GM21529 (cell line): ENCODE measurements at regions not wholly inside any gene's neighbourhood (a gene's known extent, or its start where the extent isn't known, plus 50 kb on each side); places are given as distances from the start of the nearest gene placed in this dataset.
"Not testable (repeated sequence)": the region's sequence is repeated elsewhere in the genome, so short reads cannot be mapped to it uniquely, and the experiment has no call there.

Experiments used
- ATAC-seq: cut with Tn5 transposase; IDR thresholded peaks from one replicate; pipeline ENCODE4 v1.9.1; 2021; ENCODE audit not compliant: unreplicated experiment

GRCh38 chr6:6474170-6474920 lies 114.2 kb upstream of the LY86 start:
- no peak for ATAC-seq

- no peak for ATAC-seq
These were observed 108.7 kb upstream of the LY86 start for GRCh38 chr6:6479785-6480184.

GRCh38 chr6:6482256-6482655 lies 106.3 kb upstream of the LY86 start:
- no peak for ATAC-seq

GRCh38 chr6:6483168-6483567 lies 105.4 kb upstream of the LY86 start:
- no peak for ATAC-seq

- no peak for ATAC-seq
These were observed 104.8 kb upstream of the LY86 start for GRCh38 chr6:6483733-6484132.

DNA sequence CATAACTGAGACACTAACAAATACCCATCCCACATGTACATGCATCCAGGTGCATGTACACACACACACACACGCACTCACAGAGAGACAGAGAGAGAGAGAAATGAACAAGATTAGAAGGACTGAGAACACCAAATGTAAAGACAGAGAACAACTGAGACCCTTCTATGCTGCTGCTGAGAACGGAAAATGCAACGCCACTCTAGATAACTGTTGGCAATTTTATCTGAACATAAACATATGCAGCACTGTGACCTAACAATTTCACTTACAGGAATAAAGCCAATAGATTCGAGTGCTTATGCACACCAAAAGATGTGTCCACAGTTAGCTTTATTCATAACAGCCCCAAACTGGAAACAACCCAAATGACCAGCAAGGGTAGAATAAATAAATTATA lies 103.8 kb upstream of the LY86 start:
- no peak for ATAC-seq

- ATAC-seq = no peak
These were observed 101.9 kb upstream of the LY86 start for GRCh38 chr6:6486595-6486994.

- no peak for ATAC-seq
These were observed 96.8 kb upstream of the LY86 start for GRCh38 chr6:6491761-6492160.

DNA sequence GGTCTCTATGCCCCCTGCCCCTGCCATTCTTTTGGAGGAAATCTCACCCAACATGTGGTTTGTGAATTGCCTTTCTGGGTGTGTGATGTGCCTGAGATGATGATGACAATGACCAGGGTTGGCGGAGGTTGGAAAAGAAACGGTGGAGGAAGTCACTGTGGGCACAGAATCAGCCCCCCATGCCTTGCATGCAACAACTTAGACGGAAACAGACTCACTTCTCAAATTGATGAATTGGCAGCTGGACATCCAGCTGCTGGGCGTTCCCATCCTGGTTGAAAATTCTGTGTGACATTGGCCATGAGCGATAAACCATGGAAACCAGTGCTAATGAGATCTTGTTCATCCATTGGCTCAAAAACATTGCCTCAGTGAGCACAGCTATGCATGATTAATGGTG lies 95.8 kb upstream of the LY86 start:
- no peak for ATAC-seq

DNA sequence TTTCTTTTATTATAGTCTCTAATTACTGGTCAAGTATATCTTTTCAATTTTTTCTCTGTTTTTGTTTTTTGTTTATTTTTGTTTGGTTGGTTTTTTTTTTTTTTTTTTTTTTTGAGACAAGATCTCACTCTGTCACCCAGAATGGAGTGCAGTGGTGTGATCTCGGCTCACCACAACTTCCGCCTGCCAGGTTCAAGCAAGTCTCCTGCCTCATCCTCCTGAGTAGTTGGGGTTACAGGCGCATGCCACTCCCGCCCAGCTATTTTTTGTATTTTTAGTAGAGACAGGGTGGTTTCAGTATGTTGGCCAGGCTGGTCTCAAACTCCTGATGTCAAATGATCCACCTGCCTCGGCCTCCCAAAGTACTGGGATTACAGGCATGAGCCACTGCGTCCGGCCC lies 94.4 kb upstream of the LY86 start:
- not testable (repeated sequence) for ATAC-seq

- ATAC-seq = peak; percentile 71
These were observed 93.8 kb upstream of the LY86 start for GRCh38 chr6:6494677-6495076.

GRCh38 chr6:6495851-6496250 lies 92.7 kb upstream of the LY86 start:
- no peak for ATAC-seq

GRCh38 chr6:6497541-6497940 lies 91.0 kb upstream of the LY86 start:
- ATAC-seq = no peak

DNA sequence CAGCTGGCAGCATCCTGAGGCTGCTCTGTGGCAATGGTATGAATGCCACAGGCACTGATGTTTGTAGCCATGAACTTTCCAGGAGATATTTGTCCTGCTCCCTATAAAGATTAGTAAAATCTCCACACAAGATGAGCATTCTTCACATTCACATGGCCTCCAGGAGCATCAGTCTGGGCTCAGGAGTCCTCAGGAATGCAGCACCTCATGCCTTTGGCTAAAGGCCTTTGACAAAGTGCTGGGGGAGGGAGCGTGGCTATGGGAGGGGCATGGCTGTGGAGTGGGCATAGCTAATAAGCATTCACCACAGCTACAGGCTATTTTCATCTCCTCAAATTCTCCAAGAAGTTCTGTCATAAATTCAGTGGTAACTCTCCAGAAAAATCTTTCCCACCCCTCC lies 90.5 kb upstream of the LY86 start:
- no peak for ATAC-seq

GRCh38 chr6:6503191-6503590 lies 85.3 kb upstream of the LY86 start:
- no peak for ATAC-seq

DNA sequence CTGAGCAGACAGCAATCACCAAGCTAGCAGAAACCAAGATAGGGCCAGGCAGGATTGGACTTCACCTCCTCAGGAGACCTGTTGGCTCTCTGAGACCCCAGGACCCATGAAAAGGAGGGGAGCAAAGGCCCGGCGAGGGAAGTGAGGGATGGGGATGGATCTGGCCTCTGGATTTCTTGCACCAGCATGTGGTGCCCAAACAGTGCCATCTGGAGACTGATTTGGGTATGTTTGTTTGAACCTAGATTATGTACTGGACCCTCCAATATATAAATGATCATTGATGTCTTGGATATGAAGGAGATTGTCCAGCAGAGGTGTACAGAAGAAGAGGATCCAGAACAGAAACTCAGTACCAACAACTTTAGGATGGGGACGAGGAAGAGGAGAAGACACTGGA lies 83.4 kb upstream of the LY86 start:
- ATAC-seq = no peak

GRCh38 chr6:6508643-6509042 lies 79.9 kb upstream of the LY86 start:
- no peak for ATAC-seq

DNA sequence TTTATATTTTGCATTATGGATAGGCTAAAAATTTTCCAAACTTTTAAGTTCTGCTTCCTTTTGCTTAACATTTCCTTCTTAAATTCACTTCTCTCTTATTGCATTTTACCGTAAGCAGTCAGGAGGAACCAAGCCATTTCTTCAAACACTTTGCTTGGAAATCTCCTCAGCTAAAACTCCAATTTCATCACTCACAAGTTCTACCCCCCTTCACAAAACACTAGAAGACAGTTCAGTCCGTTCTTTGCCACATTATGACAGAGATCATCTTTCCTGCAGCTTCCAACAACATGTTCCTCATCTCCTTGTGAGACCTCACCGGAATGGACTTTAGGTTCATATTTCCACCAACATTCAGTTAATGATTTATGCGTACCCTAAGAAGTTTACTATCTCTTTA lies 79.2 kb upstream of the LY86 start:
- ATAC-seq = no peak

DNA sequence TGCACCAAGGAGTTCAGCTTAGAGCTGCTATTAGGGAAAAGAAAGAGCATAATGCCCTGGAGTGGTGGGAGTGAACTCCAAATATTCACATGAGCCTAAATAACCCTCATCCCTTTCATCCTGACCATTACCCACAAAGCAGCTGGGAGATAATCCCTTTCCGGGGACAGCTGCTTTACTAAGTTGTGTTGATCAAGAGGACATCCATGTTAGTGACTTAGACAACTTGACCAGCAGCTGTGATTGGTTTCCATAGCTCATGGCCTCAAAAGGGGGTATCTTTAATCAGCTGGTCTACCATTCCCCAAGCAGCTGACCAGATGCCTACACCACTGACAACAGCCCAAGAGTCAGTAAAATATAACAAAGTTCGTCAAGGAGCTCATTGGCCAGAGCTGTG lies 75.8 kb upstream of the LY86 start:
- no peak for ATAC-seq

GRCh38 chr6:6515691-6516607 lies 72.6 kb upstream of the LY86 start:
- ATAC-seq = peak; percentile 80

GRCh38 chr6:6516666-6517458 lies 71.7 kb upstream of the LY86 start:
- no peak for ATAC-seq
